Right lung (tissue), 2 donors: ENCODE measurements at regions not wholly inside any gene's neighbourhood (a gene's known extent, or its start where the extent isn't known, plus 50 kb on each side); places are given as distances from the start of the nearest gene placed in this dataset.

ENCODE experiments used
- DNase-seq, 2 donors: peaks; one replicate each; pipeline ENCODE4 v3.0.0-alpha.2; 2013

DNA sequence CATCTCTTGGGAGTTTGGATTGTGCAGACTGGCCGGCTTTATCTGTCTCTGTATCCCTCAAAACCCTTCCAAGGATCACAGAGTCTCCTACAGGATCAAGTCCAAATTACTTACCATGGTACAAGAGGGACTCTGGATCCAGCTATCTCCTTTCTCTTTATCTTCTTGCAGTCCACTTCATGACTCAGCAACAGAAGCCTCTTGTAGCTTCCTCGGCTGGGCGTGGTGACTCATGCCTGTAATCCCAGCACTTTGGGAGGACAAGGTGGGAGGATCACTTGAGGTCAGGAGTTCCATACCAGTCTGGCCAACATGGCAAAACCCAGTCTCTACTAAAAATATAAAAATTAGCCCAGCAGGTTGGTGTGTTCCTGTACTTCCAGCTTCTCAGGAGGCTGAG lies 189.7 kb downstream of the BCAT1 start:
- no peak for DNase-seq

DNA sequence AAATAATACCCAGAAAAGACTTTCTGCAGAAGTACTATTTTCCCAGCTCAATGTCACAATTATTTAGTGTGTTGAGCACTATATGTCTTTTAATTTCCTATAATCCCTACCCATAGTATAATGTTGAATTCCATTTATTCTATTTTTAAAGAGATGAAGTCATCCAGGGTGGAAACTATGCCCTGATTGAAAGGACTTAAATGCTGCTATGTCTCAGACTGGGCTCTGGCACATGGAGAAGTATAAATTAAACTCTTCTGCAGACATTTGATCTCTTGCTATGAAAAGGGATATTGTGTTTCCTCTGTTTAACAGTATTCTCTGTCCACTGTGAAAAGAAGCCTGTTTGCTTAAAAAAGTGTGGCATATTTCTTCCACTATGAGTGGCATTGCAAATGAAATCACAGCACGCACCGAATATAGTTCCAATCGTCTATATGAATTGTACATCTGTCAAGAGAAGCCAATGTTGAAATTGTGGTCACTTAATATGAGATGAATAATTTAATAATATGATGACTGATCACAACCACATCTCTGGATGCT lies 192.3 kb downstream of the BCAT1 start:
- no peak for DNase-seq

DNA sequence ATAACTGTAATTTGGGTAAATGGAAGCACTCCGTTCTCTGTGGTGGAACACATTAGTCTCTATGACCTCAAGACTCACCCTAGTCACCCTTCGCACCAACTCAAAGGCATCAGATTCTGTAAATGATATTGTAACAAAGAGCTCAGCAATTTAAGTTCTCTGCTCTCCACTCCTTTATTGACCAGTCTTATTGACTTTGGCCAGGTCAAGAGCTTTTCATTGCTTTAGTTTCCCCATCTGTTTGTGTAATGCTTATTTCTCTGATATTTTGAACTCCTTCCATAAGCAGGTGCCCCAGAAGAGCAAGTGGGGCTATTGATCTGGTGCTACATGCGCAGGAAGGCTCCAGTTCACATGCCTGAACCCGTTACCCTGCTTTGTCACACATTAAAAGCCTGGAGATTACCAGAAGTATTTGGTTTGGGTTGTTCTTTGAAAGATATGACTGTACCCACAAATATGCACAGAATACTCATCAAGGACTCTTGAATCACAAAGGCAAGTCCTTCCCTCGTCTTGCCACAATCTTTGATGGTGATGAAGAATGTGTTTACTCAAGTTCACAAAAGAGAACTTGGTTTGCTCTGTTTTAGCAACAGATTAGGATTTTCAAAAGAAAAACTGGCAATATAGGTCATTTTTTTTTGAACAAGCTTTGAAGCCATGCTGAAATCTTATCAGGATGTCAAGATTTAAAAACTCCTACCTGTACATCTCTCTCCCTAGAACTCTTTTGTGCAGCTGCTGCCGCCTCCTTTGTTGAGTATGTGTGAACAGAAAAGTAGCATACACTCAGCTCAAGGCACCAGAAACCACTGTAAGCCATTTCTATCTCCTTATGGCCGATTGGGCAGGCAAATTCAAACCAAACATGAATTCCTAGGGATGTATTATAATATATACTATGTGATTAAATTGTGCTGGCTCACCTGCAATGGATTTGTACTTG lies 193.9 kb downstream of the BCAT1 start:
- DNase-seq: peak in 1 of 2 donors; percentile 25

DNA sequence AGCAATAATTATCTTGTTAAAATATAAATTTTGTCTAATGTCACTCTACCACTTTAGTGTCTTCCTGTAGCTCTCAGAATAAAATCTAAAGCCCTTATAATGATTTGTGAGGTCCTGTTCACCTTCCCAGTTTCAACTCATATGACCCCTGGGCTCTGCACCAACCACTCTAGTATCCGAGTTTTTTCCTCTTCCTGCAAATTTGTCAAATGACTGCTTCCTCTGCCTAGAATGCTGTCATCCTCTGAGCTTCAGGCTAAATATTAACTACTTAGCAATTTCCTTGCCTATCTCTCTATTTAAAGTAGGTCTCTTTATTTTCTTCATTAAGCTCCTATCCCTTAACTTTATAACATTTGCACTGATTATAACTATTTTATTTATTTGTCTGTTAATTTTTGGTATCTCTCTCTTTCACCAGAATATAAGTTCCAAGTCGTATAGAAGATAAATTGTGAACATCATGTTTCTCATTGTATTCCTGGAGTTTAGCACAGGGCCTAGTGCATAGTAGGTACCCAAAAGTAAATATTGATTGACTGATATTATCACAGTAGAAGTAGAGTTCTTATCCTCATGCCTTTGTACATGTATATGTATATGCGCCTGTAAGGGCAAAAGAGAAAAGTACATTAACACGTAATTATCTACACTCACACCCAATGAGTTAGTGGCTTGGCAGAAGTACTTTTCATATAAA lies 196.0 kb downstream of the BCAT1 start:
- DNase-seq: no peak

DNA sequence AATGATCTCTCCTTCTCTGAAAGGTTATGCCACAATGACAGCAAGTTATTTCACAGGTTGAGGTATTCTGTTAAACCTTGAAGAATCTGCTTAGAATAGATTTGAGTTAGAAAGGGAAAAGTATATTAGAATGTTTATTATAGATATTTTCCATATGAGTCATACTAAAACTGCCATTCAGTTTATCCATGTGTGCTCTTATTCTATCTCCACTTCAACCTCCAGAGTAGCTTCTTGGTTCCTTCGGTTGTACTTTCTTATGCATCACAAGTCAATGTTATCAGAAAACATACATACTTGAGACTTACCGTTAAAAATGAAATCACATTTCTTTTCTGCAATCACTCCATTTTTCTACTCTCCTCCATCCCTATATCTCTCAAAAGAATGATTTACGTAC lies 197.7 kb downstream of the BCAT1 start:
- no peak for DNase-seq

DNA sequence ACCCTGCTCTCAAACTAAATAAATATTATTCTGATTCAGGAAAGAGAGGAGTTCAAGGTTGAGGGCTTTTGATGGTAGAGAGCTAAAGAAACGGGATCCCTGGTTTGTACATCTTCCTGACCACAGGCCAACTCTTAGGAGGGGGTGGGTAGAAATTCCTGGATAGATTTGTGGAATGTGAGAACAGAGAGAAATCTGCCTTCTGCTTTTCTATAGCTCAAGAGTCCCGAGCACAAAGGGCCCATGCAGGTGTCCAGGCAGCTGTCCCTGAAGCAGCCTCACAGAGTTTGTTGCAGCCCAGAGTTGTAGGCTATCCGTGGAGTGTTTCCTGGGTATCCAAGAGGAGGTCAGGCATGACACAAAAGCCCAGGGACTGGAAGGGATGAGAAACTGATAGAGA lies 198.6 kb downstream of the BCAT1 start:
- no peak for DNase-seq

DNA sequence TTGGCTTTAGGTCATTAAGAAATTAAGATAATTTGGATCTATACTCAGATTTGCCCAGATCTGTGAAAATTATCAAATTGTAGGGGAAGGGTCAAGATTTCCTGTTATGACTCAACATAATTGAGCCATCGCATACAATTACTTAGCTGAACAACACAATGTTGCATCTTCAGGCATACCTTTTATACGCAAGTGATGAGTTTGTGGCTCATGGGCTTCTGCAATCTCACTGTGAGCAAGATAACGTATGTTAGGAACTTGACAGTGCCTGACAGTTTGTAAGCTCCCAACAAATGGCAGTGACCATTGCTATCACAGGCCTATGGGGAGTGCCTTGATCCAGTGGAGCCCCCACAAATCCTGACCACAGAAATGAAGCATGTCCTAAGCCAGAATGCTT lies 199.7 kb downstream of the BCAT1 start:
- no peak for DNase-seq

DNA sequence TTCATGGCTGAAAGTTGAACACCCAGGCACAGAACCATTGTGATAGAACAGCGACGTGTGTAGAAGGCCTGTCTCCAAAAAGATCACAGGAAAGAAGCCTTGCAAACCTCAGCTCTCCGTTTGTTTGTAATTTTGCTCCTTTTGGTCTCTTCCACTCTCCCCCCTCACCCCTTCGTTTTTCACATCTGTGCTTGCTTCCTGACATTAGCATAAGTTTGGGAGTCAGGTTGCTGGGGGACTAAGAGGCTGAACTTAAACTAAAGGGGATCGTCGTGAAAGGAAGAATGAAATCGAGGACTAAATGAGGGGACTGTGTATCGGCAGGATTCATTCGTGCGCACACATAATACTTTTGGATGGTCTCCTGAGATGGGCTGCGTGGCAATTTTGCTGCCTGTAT lies 200.6 kb downstream of the BCAT1 start:
- DNase-seq: no peak

DNA sequence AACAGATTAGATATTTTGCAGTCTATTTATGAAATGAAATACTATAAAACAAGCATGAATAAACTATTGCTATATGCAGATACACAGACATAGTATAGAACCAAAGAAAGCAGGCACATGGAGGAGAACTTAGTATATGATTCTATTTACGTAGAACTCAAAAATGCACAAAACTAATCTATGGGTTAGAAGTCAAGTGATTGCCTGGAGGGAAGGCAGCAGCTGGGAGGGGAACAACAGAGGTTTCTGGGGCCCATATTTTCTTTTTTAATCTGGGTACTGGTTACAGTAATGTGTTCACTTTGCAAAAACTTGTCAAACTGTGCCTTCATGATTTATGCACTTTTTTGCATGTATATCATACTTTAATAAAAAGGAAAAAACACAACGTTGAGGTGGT lies 202.0 kb downstream of the BCAT1 start:
- DNase-seq: no peak

DNA sequence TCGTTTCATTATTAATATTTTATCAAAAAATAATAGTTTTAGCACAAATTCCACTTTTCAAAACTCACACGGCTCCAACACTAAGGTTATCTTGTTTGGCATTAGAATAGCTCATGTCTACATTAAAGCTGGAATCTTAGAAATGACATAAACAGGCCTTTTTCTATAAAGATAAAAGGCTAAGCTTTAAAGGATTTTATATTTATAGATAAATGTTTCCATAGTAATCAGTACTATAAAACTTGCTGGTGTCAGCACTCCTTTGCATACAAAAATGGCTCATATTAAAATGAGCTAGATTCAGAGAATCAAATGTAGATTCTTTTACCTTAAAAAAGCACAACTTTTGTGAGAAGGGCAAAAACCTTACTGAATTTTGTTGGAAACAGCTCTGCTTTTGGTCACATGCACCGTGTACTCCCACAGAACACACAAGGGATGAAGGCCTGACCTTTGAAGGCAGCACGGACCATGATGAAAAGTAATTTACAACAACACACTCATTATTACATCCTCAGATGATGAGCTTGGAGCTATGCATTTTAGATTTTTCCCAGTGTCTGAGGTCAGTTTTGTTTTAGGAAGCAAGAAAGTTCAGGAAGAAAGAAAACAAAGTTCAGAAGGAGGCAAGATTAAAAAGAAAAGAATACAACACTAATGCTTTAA lies 202.8 kb downstream of the BCAT1 start:
- no peak for DNase-seq

DNA sequence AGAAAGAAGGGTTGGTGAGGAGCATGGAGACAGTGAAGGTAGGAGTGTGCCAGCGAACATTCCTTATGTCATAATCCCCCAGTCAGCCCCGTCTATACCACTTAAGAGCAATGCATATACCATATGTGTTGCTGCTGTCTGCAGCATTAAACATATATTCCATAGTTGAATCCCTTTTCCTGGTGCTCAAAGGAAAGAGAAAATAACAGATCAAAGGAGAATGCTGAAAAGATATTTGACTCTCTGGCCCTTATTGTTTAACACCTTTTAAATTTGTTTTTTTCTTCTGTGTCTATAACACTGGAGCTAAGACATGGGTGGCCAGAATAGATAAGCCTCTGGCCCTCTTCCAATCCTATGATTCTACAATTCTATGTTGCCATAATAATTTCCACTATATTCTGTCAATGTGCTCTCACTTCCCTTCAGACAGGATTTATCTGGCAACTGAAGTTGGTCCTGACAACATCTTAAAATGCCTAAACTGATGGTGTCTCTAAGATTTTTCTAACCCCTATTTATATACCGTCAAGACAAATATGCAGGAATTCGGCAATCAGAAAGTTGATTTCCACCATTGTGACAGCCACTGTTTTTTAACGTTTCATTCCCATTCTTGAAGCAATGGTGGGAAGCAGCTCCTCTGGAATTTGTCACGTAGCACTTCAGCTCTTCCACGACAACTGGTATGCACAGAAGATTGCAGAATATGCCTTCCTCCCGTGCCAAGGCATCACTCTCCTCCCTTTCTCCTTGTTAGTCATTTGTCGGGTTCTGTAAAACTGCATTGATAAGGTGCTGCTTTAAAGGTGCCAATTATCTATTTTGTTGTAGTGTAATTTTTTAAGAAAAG lies 204.7 kb downstream of the BCAT1 start:
- DNase-seq: no peak

DNA sequence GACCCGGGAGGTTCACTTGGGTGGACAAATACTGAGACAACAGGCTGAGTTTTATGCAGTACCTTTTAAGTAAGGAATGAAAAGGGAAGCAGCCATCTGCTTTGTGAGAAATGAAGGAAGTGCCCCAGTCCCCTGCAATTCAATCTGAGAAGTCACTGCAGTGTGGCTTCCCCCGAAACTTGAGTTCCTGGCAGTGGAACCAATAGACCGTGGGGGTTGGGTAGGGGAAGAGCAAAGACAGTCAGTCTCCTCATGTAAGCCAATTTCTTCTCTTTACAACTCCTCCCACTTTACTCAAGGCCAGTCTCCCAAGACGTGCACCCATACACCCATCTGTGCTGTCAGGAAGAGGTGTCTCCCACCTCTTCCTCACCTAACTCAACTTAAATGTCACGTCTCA lies 206.5 kb downstream of the BCAT1 start:
- no peak for DNase-seq

DNA sequence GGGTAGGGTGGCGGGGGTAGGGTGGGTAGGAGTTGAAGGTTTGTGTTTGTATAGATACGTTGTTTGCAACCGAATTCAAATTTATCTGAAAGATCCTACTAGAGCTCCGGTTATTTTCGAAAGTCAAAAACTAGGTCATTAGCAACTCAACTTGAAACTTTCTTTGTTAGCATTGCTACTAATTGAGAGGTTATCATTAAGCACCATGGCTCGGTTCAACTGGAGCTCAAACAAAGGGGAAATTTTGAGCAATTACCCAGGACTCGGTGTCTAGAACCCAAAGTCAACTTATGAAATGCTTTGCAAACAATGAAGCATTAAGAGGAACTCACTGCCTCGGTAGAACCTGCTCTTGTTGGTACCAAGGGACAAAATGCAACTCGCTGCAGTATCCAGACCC lies 207.7 kb downstream of the BCAT1 start:
- no peak for DNase-seq

DNA sequence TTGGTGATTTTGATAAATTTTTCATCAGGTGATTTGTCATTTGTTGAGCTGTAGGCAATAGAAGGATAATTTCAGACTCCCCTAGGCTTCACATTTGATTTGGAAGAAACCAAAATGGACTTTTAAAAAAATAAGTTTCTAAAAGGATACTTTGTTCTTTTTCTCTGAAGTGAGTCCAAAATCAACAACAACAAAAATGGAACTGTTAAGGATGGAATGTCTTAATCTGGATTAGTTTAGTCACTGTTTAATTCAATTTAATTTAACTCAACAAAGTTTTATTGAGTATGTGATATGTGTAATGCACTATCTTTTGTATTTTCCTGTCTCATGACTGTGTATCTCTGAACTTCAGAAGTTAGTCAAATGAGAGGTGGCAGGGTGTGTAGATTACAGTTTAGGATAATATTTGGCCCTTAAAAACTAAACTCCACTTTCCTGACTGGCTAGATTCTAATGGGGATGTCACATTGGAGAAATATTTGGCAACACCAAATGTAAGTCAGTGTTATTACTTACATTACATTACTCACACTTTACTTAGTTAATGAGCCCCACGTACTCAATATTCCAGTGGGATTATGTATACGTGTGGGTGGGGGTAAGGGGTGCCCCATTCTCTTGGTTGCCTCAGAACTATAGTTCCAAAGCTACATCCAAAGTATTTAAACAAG lies 209.7 kb downstream of the BCAT1 start:
- no peak for DNase-seq

DNA sequence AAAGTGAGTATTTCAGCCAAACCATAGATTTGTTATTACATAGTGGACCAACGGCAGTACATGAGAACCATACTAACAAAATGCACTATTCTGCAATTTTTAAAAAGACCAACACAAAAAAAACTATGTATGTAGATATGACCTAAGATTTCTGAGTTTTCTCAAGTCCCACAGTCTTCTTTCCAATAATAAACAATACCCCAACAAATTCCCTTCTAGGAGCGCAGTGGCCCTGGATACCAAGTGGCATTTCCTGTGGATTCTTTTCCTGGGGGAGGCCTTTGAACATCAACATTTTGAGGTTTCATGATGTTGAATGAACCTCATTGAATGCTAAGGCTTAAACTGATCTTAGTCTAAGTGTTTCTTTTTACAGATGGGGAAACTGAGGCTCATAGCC lies 210.5 kb downstream of the BCAT1 start:
- DNase-seq: no peak

DNA sequence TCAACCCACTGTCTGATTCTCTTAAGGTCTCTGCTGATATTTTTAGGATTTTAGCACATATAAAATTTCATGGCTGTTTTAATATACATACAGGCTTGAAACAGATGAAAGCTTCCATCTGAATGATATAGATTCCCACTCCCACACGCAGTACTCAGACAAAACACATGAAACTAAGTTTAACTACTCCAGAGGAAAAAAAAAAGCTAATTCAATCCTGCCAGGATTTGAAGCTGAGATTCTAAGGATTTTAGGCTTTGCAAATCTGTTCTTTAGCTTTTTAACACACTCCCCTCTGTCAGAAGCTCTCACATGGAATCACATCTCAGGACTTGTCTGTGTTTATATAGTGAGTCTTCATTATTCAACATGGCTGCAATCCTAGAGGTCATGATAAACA lies 217.3 kb downstream of the BCAT1 start:
- no peak for DNase-seq

DNA sequence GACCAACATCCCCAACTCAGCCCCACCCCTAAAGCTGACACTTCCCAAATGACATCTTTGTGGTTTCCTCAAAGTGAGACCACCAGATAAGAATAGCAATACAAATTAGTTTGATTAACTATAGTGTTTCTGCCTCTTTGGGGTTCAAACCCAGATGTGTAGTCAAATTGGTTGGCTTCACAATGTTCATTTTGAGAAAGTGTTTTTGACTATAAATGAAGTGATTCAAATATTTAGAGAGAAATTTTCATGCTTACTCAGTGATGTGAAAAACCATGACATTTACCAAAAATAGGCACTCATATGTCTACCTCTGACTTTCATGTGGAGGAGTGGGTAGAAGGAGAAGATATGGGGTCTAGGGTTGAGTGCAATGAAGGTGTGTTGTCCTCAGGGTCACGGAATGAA lies 218.4 kb downstream of the BCAT1 start:
- no peak for DNase-seq

DNA sequence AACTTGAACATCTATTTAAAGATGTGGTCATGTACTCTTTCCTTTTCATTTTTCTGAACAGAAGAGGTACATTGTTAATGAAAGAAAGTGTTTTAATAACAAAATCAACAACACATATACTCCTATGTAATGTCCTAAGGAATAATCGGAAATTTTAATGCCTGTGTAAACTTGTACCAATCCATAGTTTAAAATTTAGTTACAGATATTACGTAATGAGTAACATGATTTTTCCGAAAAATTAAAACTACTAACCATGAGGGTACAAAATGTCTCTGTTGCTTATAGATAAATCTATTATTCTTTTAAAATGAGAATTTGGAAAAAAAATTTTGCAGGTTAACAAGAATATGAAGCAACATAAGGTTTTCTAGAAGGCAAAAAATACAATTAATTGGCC lies 220.1 kb downstream of the BCAT1 start:
- no peak for DNase-seq

DNA sequence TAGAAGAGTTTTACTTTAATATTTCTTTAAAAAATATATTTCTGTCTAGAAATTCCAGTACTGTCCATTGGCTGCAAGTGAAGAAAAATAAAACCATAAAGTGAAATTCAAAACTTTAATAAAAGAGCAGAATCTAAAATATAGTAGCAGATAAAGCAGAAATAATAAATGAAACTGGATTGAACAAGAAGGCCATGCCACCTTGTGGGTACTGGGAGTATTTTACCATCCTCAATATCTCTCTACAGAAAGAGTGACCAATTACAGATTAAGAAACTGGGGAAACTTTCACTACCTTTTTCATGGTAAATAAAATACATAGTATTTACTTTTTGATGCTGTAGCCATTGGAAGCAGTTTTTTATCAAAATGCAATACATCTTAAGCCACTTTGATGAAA lies 220.5 kb downstream of the BCAT1 start:
- DNase-seq: no peak

DNA sequence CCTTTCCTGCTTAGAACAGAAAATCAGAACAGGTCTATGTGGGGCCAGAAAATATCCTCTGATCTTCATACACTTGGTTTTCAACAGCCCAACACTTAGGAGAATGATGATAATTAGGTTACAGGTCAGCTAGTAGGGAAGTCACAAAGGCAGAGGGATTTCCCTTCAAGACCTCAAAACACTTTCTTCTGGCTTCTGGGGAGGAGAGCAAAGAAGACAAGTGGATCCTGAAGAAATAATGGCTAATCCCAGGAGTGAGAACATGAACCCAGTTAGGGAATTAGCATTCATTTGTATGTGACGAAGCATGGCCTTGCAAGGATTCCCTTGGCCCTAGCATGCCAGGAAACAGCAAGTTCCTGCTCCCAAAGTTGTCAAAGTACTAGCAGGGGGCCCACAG lies 223.3 kb downstream of the BCAT1 start:
- DNase-seq: no peak

DNA sequence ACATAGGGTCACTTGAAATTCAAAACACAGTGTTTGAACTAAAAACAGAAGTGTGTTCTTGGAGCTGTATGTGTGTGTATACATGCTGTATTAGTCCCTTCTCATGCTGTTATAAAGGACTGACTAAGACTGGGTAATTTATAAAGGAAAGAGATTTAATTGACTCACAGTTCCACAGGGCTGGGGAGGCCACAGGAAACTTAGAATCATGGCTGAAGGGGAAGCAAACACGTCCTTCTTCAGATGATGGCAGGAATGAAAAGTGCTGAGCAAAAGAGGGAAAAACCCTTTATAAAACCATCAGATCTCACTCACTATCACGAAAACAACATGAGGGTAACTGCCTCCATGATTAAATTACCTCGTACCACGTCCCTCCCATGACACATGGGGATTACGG lies 224.1 kb downstream of the BCAT1 start:
- no peak for DNase-seq
